ENCODE measurements at regions not wholly inside any gene's neighbourhood (a gene's known extent, or its start where the extent isn't known, plus 50 kb on each side); places are given as distances from the start of the nearest gene placed in this dataset.

GRCh38 chr20:56773749-56774148 lies 144.6 kb downstream of the TFAP2C start:
- Histone ChIP-seq H3K9me3 (replicated peaks; ENCODE audit: control insufficient read depth, insufficient read depth, low read length) (no peaks in the 10 kb centered on the region), H4K20me1 (ENCODE audit: control insufficient read depth, insufficient read depth) (no peaks in the 10 kb centered on the region), H3K4me2 (ENCODE audit: control insufficient read depth, insufficient read depth) (no peak overlapping the region), H3K36me3 (ENCODE audit: control insufficient read depth in 2 of 2, insufficient read depth in 2 of 2, low read length in 1 of 2) (no peaks in the 10 kb centered on the region), H3K4me3 (no peak overlapping the region), H3K4me1 (ENCODE audit: control insufficient read depth, insufficient read depth, low read length) (no peaks in the 10 kb centered on the region), H3K79me2 (ENCODE audit: control insufficient read depth, insufficient read depth, low read length) (no peaks in the 10 kb centered on the region), H3K9ac (ENCODE audit: control insufficient read depth, insufficient read depth, low read length) (no peak overlapping the region), H2AFZ (ENCODE audit: control insufficient read depth, low read depth, low read length) (no peak overlapping the region), H3K27ac (ENCODE audit: control insufficient read depth, insufficient read depth) (no peak overlapping the region), H3K27me3 (replicated peaks in 1 of 2; ENCODE audit: control insufficient read depth in 2 of 2, insufficient read depth in 2 of 2, low read length in 1 of 2) (no peaks in the 10 kb centered on the region; a peak in 3 of 4 replicates)
- WGBS (ENCODE audit: insufficient coverage, insufficient replicate concordance, low lambda C conversion rate, missing lambda C conversion rate), result 18% methylated on average over 5 of the region's 5 CpGs
- RAD21 ChIA-PET (ENCODE audit: unreplicated experiment), result no interaction called here
- no peak for FAIRE-seq
- BruUV-seq (replicated peaks), result no TSS peak
- POLR2A ChIA-PET, result no interaction called here
- ATAC-seq, result no peak
- SMC1A ChIA-PET (ENCODE audit: uncharacterized antibody, unreplicated experiment), result no interaction called here
- intact Hi-C loops (cut with micrococcal nuclease; ENCODE audit: unreplicated experiment) (no loop called here), in situ Hi-C loops (cut with MboI) (no loop called here)
- no peak for TF ChIP-seq NFYA (IDR thresholded peaks at IDR 0.05; ENCODE audit: borderline replicate concordance, low read depth, low read length)
- no peak for TF ChIP-seq RCOR1 (conservative IDR thresholded peaks at IDR 0.05; ENCODE audit: low read depth, low read length)
- no peak for TF ChIP-seq CEBPZ (IDR thresholded peaks at IDR 0.05; ENCODE audit: low read depth, low read length)
- DNase-seq (ENCODE audit: low read depth, low spot score), result no peak
- CTCF ChIA-PET, result interaction anchor here (0.6 kb wide), 1 partner anchor 67 kb away, joined by 3 read pairs; no protein-coding TSS in a partner anchor

DNA sequence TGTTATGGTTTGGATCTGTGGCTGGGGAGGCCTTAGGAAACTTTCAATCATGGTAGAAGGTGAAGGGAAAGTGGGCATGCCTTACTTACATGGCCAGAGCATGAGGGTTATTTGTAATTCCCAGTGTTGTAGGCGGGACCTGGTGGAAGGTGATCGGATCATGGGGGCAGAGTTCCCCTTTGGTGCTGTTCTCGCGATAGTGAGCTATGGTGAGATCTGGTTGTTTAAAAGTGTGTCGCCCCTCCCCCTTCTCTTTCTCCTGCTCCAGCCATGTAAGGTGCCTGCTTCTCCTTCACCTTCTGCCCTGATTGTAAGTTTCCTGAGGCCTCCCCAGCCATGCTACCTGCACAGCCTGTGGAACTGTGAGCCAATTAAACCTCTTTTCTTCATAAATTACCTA lies 145.8 kb downstream of the TFAP2C start:
- in situ Hi-C loops (cut with MboI) (no loop called here), intact Hi-C loops (cut with micrococcal nuclease; ENCODE audit: unreplicated experiment) (no loop called here)
- no peak overlapping the region for H3K9ac ChIP-seq (ENCODE audit: control insufficient read depth, insufficient read depth, low read length)
- ChIA-PET POLR2A (no interaction called here), RAD21 (ENCODE audit: unreplicated experiment) (no interaction called here), SMC1A (ENCODE audit: uncharacterized antibody, unreplicated experiment) (no interaction called here), CTCF (no interaction called here)
- no peaks in the 10 kb centered on the region for H3K9me3 ChIP-seq (replicated peaks; ENCODE audit: control insufficient read depth, insufficient read depth, low read length)
- no peaks in the 10 kb centered on the region for H3K4me1 ChIP-seq (ENCODE audit: control insufficient read depth, insufficient read depth, low read length)
- H4K20me1 ChIP-seq (ENCODE audit: control insufficient read depth, insufficient read depth), result no peaks in the 10 kb centered on the region
- no peak overlapping the region for H3K4me2 ChIP-seq (ENCODE audit: control insufficient read depth, insufficient read depth)
- TF ChIP-seq, protein P1, sequence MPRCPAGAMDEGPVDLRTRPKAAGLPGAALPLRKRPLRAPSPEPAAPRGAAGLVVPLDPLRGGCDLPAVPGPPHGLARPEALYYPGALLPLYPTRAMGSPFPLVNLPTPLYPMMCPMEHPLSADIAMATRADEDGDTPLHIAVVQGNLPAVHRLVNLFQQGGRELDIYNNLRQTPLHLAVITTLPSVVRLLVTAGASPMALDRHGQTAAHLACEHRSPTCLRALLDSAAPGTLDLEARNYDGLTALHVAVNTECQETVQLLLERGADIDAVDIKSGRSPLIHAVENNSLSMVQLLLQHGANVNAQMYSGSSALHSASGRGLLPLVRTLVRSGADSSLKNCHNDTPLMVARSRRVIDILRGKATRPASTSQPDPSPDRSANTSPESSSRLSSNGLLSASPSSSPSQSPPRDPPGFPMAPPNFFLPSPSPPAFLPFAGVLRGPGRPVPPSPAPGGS (IDR thresholded peaks at IDR 0.05; ENCODE audit: borderline replicate concordance, insufficient read depth, low read depth, low read length, poor library complexity, severe bottlenecking), result no peak
- TF ChIP-seq, protein P2, sequence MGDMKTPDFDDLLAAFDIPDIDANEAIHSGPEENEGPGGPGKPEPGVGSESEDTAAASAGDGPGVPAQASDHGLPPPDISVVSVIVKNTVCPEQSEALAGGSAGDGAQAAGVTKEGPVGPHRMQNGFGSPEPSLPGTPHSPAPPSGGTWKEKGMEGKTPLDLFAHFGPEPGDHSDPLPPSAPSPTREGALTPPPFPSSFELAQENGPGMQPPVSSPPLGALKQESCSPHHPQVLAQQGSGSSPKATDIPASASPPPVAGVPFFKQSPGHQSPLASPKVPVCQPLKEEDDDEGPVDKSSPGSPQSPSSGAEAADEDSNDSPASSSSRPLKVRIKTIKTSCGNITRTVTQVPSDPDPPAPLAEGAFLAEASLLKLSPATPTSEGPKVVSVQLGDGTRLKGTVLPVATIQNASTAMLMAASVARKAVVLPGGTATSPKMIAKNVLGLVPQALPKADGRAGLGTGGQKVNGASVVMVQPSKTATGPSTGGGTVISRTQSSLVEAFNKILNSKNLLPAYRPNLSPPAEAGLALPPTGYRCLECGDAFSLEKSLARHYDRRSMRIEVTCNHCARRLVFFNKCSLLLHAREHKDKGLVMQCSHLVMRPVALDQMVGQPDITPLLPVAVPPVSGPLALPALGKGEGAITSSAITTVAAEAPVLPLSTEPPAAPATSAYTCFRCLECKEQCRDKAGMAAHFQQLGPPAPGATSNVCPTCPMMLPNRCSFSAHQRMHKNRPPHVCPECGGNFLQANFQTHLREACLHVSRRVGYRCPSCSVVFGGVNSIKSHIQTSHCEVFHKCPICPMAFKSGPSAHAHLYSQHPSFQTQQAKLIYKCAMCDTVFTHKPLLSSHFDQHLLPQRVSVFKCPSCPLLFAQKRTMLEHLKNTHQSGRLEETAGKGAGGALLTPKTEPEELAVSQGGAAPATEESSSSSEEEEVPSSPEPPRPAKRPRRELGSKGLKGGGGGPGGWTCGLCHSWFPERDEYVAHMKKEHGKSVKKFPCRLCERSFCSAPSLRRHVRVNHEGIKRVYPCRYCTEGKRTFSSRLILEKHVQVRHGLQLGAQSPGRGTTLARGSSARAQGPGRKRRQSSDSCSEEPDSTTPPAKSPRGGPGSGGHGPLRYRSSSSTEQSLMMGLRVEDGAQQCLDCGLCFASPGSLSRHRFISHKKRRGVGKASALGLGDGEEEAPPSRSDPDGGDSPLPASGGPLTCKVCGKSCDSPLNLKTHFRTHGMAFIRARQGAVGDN (IDR thresholded peaks at IDR 0.05), result no peak
- WGBS (ENCODE audit: insufficient coverage, insufficient replicate concordance, low lambda C conversion rate, missing lambda C conversion rate), result 67% methylated on average over 5 of the region's 5 CpGs
- DNase-seq (ENCODE audit: low read depth, low spot score) (no peak), ATAC-seq (no peak), FAIRE-seq (no peak)
- no peak overlapping the region for H2AFZ ChIP-seq (ENCODE audit: control insufficient read depth, low read depth, low read length)
- no peak overlapping the region for H3K4me3 ChIP-seq
- no peak overlapping the region for H3K27ac ChIP-seq (ENCODE audit: control insufficient read depth, insufficient read depth)
- no peaks in the 10 kb centered on the region for H3K36me3 ChIP-seq (ENCODE audit: control insufficient read depth in 2 of 2, insufficient read depth in 2 of 2, low read length in 1 of 2)
- H3K79me2 ChIP-seq (ENCODE audit: control insufficient read depth, insufficient read depth, low read length), result no peaks in the 10 kb centered on the region
- H3K27me3 ChIP-seq (replicated peaks in 1 of 2; ENCODE audit: control insufficient read depth in 2 of 2, insufficient read depth in 2 of 2, low read length in 1 of 2), result no peaks in the 10 kb centered on the region; a peak in 3 of 4 replicates
- no TSS peak for BruUV-seq (replicated peaks)
